Gastrocnemius medialis (tissue), 4 donors: ENCODE measurements at regions not wholly inside any gene's neighbourhood (a gene's known extent, or its start where the extent isn't known, plus 50 kb on each side); places are given as distances from the start of the nearest gene placed in this dataset.

Experiments
- ATAC-seq, 2 donors: fragments of 150-250 bp; one replicate each; pipeline ENCODE4 v1.9.1; 2016
- DNase-seq, 2 donors: peaks; one replicate each; pipeline ENCODE4 v3.0.0-alpha.2; 2019
- H3K27ac ChIP-seq, 4 donors: fragments of 200-600 bp; sonication (generic); 1 replicate in 1 of 4; 2 replicates in 3 of 4; pipeline ENCODE4 v1.5.1; 2016 to 2018; ENCODE audit warnings: mild to moderate bottlenecking in 2 of 4, moderate library complexity in 1 of 4
- H3K27me3 ChIP-seq, 3 donors: fragments of 200-600 bp; sonication (generic) in 2 of 3; 1 replicate in 1 of 3; 2 replicates in 2 of 3; pipeline versions ENCODE4 v1.5.1 to v1.6.0; 2016 to 2019; ENCODE audit warnings: mild to moderate bottlenecking in 1 of 3, moderate library complexity in 1 of 3
- H3K36me3 ChIP-seq, 2 donors: fragments of 200-600 bp; sonication (generic) in 1 of 2; one replicate each; pipeline ENCODE4 v1.5.1; 2017 to 2018
- H3K4me1 ChIP-seq, 2 donors: fragments of 200-600 bp; sonication (generic) in 1 of 2; one replicate each; pipeline ENCODE4 v1.5.1; 2016 to 2017; ENCODE audit warnings: mild to moderate bottlenecking in 2 of 2
- H3K4me3 ChIP-seq, 4 donors: fragments of 200-600 bp; sonication (generic) in 3 of 4; 1 replicate in 1 of 4; 2 replicates in 3 of 4; pipeline ENCODE4 v1.5.1; 2016 to 2019; ENCODE audit warnings: mild to moderate bottlenecking in 2 of 4
- H3K9me3 ChIP-seq, 3 donors: fragments of 200-600 bp; sonication (generic) in 2 of 3; 1 replicate in 1 of 3; 2 replicates in 2 of 3; pipeline ENCODE4 v1.5.1; 2016 to 2019
- CTCF ChIP-seq, 5 experiments: fragments of 450-650 bp in 3 of 5; fragments of 200-600 bp in 2 of 5; sonication (generic) in 2 of 5; IDR thresholded peaks in 4 of 5; conservative IDR thresholded peaks in 1 of 5; 1 replicate in 4 of 5; 2 replicates in 1 of 5; pipeline ENCODE4 v1.5.1; 2016 to 2019; ENCODE audit warnings: antibody characterized with exemption in 5 of 5, mild to moderate bottlenecking in 3 of 5, moderate library complexity in 3 of 5
- POLR2A ChIP-seq, 2 donors: fragments of 450-650 bp; IDR thresholded peaks; one replicate each; pipeline ENCODE4 v1.6.1; 2017; ENCODE audit warnings: antibody characterized with exemption in 2 of 2, mild to moderate bottlenecking in 2 of 2, moderate library complexity in 2 of 2
- in situ Hi-C, 4 donors: fragments of 200-750 bp; cut with MboI; loops; one replicate each; pipeline versions ENCODE4 v1.15.0 to v1.8.0; 2017; ENCODE audit warnings: low sequenced_read_pairs in 4 of 4
- intact Hi-C: fragments of 100-400 bp; cut with DNase I; formaldehyde crosslinking; loops from one replicate; pipeline ENCODE4 v1.15.1; 2023; ENCODE audit warnings: low total_unique reads

DNA sequence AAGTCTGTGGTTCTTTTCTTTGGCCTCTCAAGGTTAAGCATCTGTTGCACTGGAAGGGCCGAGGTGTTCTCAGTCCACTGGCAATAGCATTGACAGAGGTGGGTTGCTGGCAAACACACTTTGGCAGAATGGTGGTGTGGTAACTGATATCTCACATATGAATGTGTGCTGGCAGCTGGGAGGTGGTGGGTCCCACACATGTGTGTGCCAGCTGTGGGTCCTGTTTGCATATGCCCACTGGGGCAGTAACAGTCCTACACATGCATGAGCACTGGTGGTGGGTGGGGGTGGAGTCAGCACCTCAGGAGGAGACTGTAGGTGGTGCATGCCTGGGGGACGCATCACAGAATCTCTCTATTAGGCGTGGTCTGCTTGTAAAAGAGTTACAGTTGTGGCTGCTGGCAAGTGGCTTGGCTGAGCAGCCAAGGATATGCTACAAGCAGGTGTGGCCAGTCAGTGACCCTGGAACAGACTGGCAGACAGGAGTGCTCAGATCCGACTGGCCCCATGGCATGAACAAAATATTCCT is 934.3 kb downstream of the GRIK2 start:
- DNase-seq (no peak), ATAC-seq (no peak)
- no peak overlapping the region for H3K4me3 ChIP-seq
- no peaks in the 10 kb centered on the region for H3K27me3 ChIP-seq
- H3K36me3 ChIP-seq = no peaks in the 10 kb centered on the region
- intact Hi-C loops (no loop called here), in situ Hi-C loops (no loop called here)
- TF ChIP-seq POLR2A (IDR thresholded peaks at IDR 0.05) (no peak), CTCF (IDR thresholded peaks at IDR 0.05 in 4 of 5, conservative IDR thresholded peaks at IDR 0.05 in 1 of 5) (no peak)
- H3K4me1 ChIP-seq = no peaks in the 10 kb centered on the region
- H3K9me3 ChIP-seq = no peaks in the 10 kb centered on the region
- H3K27ac ChIP-seq = no peak overlapping the region

DNA sequence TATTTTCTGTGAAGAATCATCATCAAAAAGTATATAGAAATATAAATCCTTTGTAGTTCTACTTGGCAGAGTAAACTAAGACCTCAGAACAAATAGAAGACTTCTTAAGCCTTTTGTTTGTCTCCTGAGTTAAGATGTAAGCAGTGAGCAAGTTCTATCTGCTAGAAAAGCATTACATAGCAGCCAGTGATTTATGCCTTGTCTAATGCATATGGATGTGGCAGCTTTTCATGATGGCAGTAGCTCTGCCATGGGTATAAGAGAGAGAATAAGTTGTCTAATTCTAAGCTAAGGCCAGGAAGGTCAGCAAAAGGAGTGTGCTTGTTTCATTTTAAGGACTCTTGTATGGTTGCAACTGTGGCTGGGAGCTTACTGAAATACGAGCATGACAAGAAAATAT is 920.2 kb downstream of the GRIK2 start:
- DNase-seq = no peak
- Histone ChIP-seq H3K9me3 (no peaks in the 10 kb centered on the region), H3K4me3 (no peak overlapping the region), H3K27me3 (no peaks in the 10 kb centered on the region), H3K4me1 (no peaks in the 10 kb centered on the region), H3K36me3 (no peaks in the 10 kb centered on the region), H3K27ac (no peak overlapping the region)
- intact Hi-C loops (no loop called here), in situ Hi-C loops (no loop called here)
- TF ChIP-seq POLR2A (IDR thresholded peaks at IDR 0.05) (no peak), CTCF (IDR thresholded peaks at IDR 0.05 in 4 of 5, conservative IDR thresholded peaks at IDR 0.05 in 1 of 5) (no peak)
- no peak for ATAC-seq

GRCh38 chr6:102309700-102310099 is 916.2 kb downstream of the GRIK2 start:
- Histone ChIP-seq H3K4me3 (no peak overlapping the region), H3K27ac (no peak overlapping the region), H3K4me1 (no peaks in the 10 kb centered on the region), H3K27me3 (no peaks in the 10 kb centered on the region), H3K9me3 (no peaks in the 10 kb centered on the region), H3K36me3 (no peaks in the 10 kb centered on the region)
- in situ Hi-C loops = no loop called here
- TF ChIP-seq CTCF (IDR thresholded peaks at IDR 0.05 in 4 of 5, conservative IDR thresholded peaks at IDR 0.05 in 1 of 5) (no peak), POLR2A (IDR thresholded peaks at IDR 0.05) (no peak)
- intact Hi-C loops = no loop called here
- no peak for DNase-seq
- no peak for ATAC-seq

GRCh38 chr6:102300350-102300749 is 906.8 kb downstream of the GRIK2 start:
- TF ChIP-seq POLR2A (IDR thresholded peaks at IDR 0.05) = no peak
- no peak for TF ChIP-seq CTCF (IDR thresholded peaks at IDR 0.05 in 4 of 5, conservative IDR thresholded peaks at IDR 0.05 in 1 of 5)
- intact Hi-C loops (no loop called here), in situ Hi-C loops (no loop called here)
- H3K4me3 ChIP-seq = no peak overlapping the region
- H3K4me1 ChIP-seq = no peaks in the 10 kb centered on the region
- ATAC-seq = no peak
- no peak overlapping the region for H3K27ac ChIP-seq
- DNase-seq = no peak
- H3K9me3 ChIP-seq = no peaks in the 10 kb centered on the region
- no peaks in the 10 kb centered on the region for H3K36me3 ChIP-seq
- no peaks in the 10 kb centered on the region for H3K27me3 ChIP-seq

DNA sequence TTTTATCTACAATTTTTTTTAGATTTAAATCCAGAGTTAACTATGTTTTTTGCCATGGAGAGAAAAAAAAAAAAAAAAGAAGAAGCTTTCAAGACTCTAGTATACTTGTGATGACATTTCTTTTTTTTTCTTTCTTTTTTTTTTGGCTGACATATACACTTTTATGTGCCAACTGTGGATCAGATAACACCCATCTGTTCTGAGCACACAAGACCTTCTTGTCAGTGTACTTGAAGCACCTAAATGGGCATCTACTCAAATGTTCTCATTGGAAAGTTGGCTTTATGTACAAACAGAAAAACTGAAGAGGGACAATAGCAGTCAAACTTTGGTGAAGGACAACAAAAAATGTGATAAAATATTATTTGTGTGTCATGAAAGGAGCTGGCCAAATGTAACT is 904.5 kb downstream of the GRIK2 start:
- Histone ChIP-seq H3K27me3 (no peaks in the 10 kb centered on the region), H3K36me3 (no peaks in the 10 kb centered on the region), H3K9me3 (no peaks in the 10 kb centered on the region), H3K4me3 (no peak overlapping the region), H3K4me1 (no peaks in the 10 kb centered on the region), H3K27ac (no peak overlapping the region)
- in situ Hi-C loops = no loop called here
- no peak for ATAC-seq
- no peak for TF ChIP-seq POLR2A (IDR thresholded peaks at IDR 0.05)
- no peak for TF ChIP-seq CTCF (IDR thresholded peaks at IDR 0.05 in 4 of 5, conservative IDR thresholded peaks at IDR 0.05 in 1 of 5)
- intact Hi-C loops = no loop called here
- no peak for DNase-seq
